OCI-LY1 (cell line): ENCODE measurements at regions not wholly inside any gene's neighbourhood (a gene's known extent, or its start where the extent isn't known, plus 50 kb on each side); places are given as distances from the start of the nearest gene placed in this dataset.

Experiments used
- H2AFZ ChIP-seq: fragments of 200-600 bp; sonication (generic), shearing (Covaris generic); 2 replicates; pipeline ENCODE4 v1.6.0; 2014; ENCODE audit warnings: antibody characterized with exemption, mild to moderate bottlenecking, low read length
- H3F3A ChIP-seq: fragments of 200-600 bp; sonication (generic), shearing (Covaris generic); 2 replicates; pipeline ENCODE4 v1.6.0; 2014; ENCODE audit warnings: mild to moderate bottlenecking, antibody characterized with exemption, low read length, moderate library complexity; ENCODE audit not compliant: insufficient read depth
- H3K27ac ChIP-seq: fragments of 200-600 bp; sonication (generic); 2 replicates; pipeline ENCODE4 v1.5.1; 2014; ENCODE audit warnings: low read length, mixed run types, mild to moderate bottlenecking, low read depth; ENCODE audit not compliant: poor library complexity, severe bottlenecking
- H3K27me3 ChIP-seq: fragments of 200-600 bp; sonication (generic); 2 replicates; pipeline ENCODE4 v1.6.0; 2014; ENCODE audit warnings: antibody characterized with exemption, mild to moderate bottlenecking, low read length, moderate library complexity; ENCODE audit not compliant: insufficient read depth
- H3K36me3 ChIP-seq: fragments of 200-600 bp; sonication (generic); 2 replicates; pipeline ENCODE4 v1.6.1; 2014; ENCODE audit warnings: mild to moderate bottlenecking, antibody characterized with exemption, low read length, moderate library complexity, mixed read lengths; ENCODE audit not compliant: insufficient read depth
- H3K4me1 ChIP-seq: fragments of 200-600 bp; sonication (generic); 2 replicates; pipeline ENCODE4 v1.5.1; 2014; ENCODE audit warnings: mild to moderate bottlenecking, low read length, moderate library complexity; ENCODE audit not compliant: insufficient read depth, severe bottlenecking
- H3K4me2 ChIP-seq: fragments of 200-600 bp; sonication (generic), shearing (Covaris generic); 2 replicates; pipeline ENCODE4 v1.6.1; 2014; ENCODE audit warnings: low read length
- H3K4me3 ChIP-seq: fragments of 200-600 bp; sonication (generic); 2 replicates; pipeline ENCODE4 v1.5.1; 2014; ENCODE audit warnings: low read length, low read depth, mild to moderate bottlenecking, mixed read lengths; ENCODE audit not compliant: poor library complexity, severe bottlenecking
- H3K79me2 ChIP-seq: fragments of 200-600 bp; shearing (Covaris generic); 2 replicates; pipeline ENCODE4 v1.6.1; 2016; ENCODE audit warnings: mixed run types, low read length, mixed read lengths; ENCODE audit not compliant: insufficient read depth
- H3K9ac ChIP-seq: fragments of 200-600 bp; sonication (generic), shearing (Covaris generic); 2 replicates; pipeline ENCODE4 v1.6.1; 2014; ENCODE audit warnings: mild to moderate bottlenecking, low read length, mixed read lengths
- H3K9me2 ChIP-seq: fragments of 200-600 bp; sonication (generic), shearing (Covaris generic); 2 replicates; pipeline ENCODE4 v1.6.1; 2014; ENCODE audit warnings: low read depth, mild to moderate bottlenecking, low read length, mixed read lengths
- H3K9me3 ChIP-seq: fragments of 200-600 bp; shearing (Covaris generic); 2 replicates; pipeline ENCODE4 v1.6.1; 2014; ENCODE audit warnings: low read length, mixed read lengths
- H4K20me1 ChIP-seq: fragments of 200-600 bp; sonication (generic), shearing (Covaris generic); 2 replicates; pipeline ENCODE4 v1.6.0; 2016; ENCODE audit warnings: mild to moderate bottlenecking, low read length; ENCODE audit not compliant: insufficient read depth
- CTCF ChIP-seq: fragments of 200-600 bp; sonication (generic), shearing (Covaris generic); IDR thresholded peaks from 2 replicates; pipeline ENCODE4 v1.5.1; 2017; ENCODE audit warnings: mild to moderate bottlenecking, antibody characterized with exemption, low read length, moderate library complexity, mixed read lengths
- EZH2 ChIP-seq: fragments of 200-600 bp; sonication (generic), shearing (Covaris generic); IDR thresholded peaks from 2 replicates; pipeline ENCODE4 v1.8.0; 2017; ENCODE audit warnings: borderline replicate concordance, mixed run types, mild to moderate bottlenecking, antibody characterized with exemption, low read length, moderate library complexity, mixed read lengths

- Histone ChIP-seq H3K9me2 (no peaks in the 10 kb centered on the region), H3K79me2 (no peaks in the 10 kb centered on the region), H3K4me2 (no peak overlapping the region), H3K27ac (no peak overlapping the region), H4K20me1 (no peaks in the 10 kb centered on the region), H3F3A (no peaks in the 10 kb centered on the region), H3K9ac (no peak overlapping the region), H3K9me3 (no peaks in the 10 kb centered on the region), H3K4me1 (no peaks in the 10 kb centered on the region), H3K36me3 (no peaks in the 10 kb centered on the region), H3K27me3 (no peaks in the 10 kb centered on the region), H2AFZ (no peak overlapping the region), H3K4me3 (no peak overlapping the region)
- TF ChIP-seq EZH2 (no peak), CTCF (no peak)
These were observed 89.2 kb upstream of the WASF3 start for GRCh38 chr13:26468265-26468801.

GRCh38 chr13:26469602-26470001 lies 87.9 kb upstream of the WASF3 start:
- no peaks in the 10 kb centered on the region for H3F3A ChIP-seq
- no peaks in the 10 kb centered on the region for H3K4me1 ChIP-seq
- no peak overlapping the region for H3K4me3 ChIP-seq
- no peak for TF ChIP-seq EZH2
- no peak for TF ChIP-seq CTCF
- no peak overlapping the region for H3K27ac ChIP-seq
- H3K79me2 ChIP-seq: no peaks in the 10 kb centered on the region
- H3K4me2 ChIP-seq: no peak overlapping the region
- no peak overlapping the region for H2AFZ ChIP-seq
- H3K9ac ChIP-seq: no peak overlapping the region
- H3K36me3 ChIP-seq: no peaks in the 10 kb centered on the region
- no peaks in the 10 kb centered on the region for H3K9me3 ChIP-seq
- no peaks in the 10 kb centered on the region for H3K9me2 ChIP-seq
- no peaks in the 10 kb centered on the region for H4K20me1 ChIP-seq
- H3K27me3 ChIP-seq: no peaks in the 10 kb centered on the region

GRCh38 chr13:26471807-26472206 lies 85.7 kb upstream of the WASF3 start:
- H3K9me3 ChIP-seq: no peaks in the 10 kb centered on the region
- no peaks in the 10 kb centered on the region for H3K4me1 ChIP-seq
- H3K9ac ChIP-seq: no peak overlapping the region
- no peaks in the 10 kb centered on the region for H3K9me2 ChIP-seq
- H3K27me3 ChIP-seq: no peaks in the 10 kb centered on the region
- H3K4me3 ChIP-seq: no peak overlapping the region
- H3K36me3 ChIP-seq: no peaks in the 10 kb centered on the region
- H3K79me2 ChIP-seq: no peaks in the 10 kb centered on the region
- no peak overlapping the region for H2AFZ ChIP-seq
- TF ChIP-seq CTCF (no peak), EZH2 (no peak)
- H3K27ac ChIP-seq: no peak overlapping the region
- no peak overlapping the region for H3K4me2 ChIP-seq
- no peaks in the 10 kb centered on the region for H4K20me1 ChIP-seq
- no peaks in the 10 kb centered on the region for H3F3A ChIP-seq
